ENCODE measurements at regions not wholly inside any gene's neighbourhood (a gene's known extent, or its start where the extent isn't known, plus 50 kb on each side); places are given as distances from the start of the nearest gene placed in this dataset.
"Not testable (repeated sequence)": the region's sequence is repeated elsewhere in the genome, so short reads cannot be mapped to it uniquely, and the experiment has no call there.

- peaks cover 21% of the 10 kb centered on the region for H3K27me3 Mint-ChIP-seq
- no peak for ATAC-seq
- no peaks in the 10 kb centered on the region for H3K4me1 Mint-ChIP-seq
Observed at GRCh38 chr4:162499478-162499877, 335.7 kb upstream of the FSTL5 start.

GRCh38 chr4:162498168-162498567, 334.4 kb upstream of the FSTL5 start:
- H3K9me3 ChIP-seq (ENCODE audit: control insufficient read depth, low read length, poor library complexity, severe bottlenecking) = no peaks in the 10 kb centered on the region
- Mint-ChIP-seq H3K4me3 (no peak overlapping the region), H3K4me1 (no peaks in the 10 kb centered on the region), H3K27me3 (peaks cover 13% of the 10 kb centered on the region), H3K27ac (no peak overlapping the region), H3K36me3 (ENCODE audit: low read depth) (no peaks in the 10 kb centered on the region)
- DNase-seq (no peak), ATAC-seq (no peak)

More at GRCh38 chr4:162499478-162499877, 335.7 kb upstream of the FSTL5 start:
- no peak for DNase-seq
- Mint-ChIP-seq H3K27ac (no peak overlapping the region), H3K4me3 (no peak overlapping the region), H3K36me3 (ENCODE audit: low read depth) (no peaks in the 10 kb centered on the region)
- H3K9me3 ChIP-seq (ENCODE audit: control insufficient read depth, low read length, poor library complexity, severe bottlenecking) = no peaks in the 10 kb centered on the region

- ATAC-seq (peak; percentile 59), DNase-seq (no peak)
- no peak overlapping the region for H3K27ac Mint-ChIP-seq
- no peak overlapping the region for H3K4me3 Mint-ChIP-seq
- H3K27me3 Mint-ChIP-seq = peaks cover 10% of the 10 kb centered on the region
- no peaks in the 10 kb centered on the region for H3K9me3 ChIP-seq (ENCODE audit: control insufficient read depth, low read length, poor library complexity, severe bottlenecking)
- no peaks in the 10 kb centered on the region for H3K36me3 Mint-ChIP-seq (ENCODE audit: low read depth)
- H3K4me1 Mint-ChIP-seq = no peaks in the 10 kb centered on the region
Observed at GRCh38 chr4:162497564-162498167, 333.9 kb upstream of the FSTL5 start.

- no peak overlapping the region for H3K27ac Mint-ChIP-seq
- no peak for DNase-seq
- no peaks in the 10 kb centered on the region for H3K27me3 Mint-ChIP-seq
- no peaks in the 10 kb centered on the region for H3K4me1 Mint-ChIP-seq
- no peak overlapping the region for H3K4me3 Mint-ChIP-seq
- H3K9me3 ChIP-seq (ENCODE audit: control insufficient read depth, low read length, poor library complexity, severe bottlenecking) = no peaks in the 10 kb centered on the region
- H3K36me3 Mint-ChIP-seq (ENCODE audit: low read depth) = no peaks in the 10 kb centered on the region
- ATAC-seq = no peak
Observed at GRCh38 chr4:162494935-162495334, 331.1 kb upstream of the FSTL5 start.

GRCh38 chr4:162485486-162485885, 321.7 kb upstream of the FSTL5 start:
- no peaks in the 10 kb centered on the region for H3K36me3 Mint-ChIP-seq (ENCODE audit: low read depth)
- H3K27me3 Mint-ChIP-seq = peaks cover 5% of the 10 kb centered on the region
- H3K9me3 ChIP-seq (ENCODE audit: control insufficient read depth, low read length, poor library complexity, severe bottlenecking) = no peaks in the 10 kb centered on the region
- H3K4me1 Mint-ChIP-seq = no peaks in the 10 kb centered on the region
- no peak for ATAC-seq
- no peak overlapping the region for H3K27ac Mint-ChIP-seq
- no peak for DNase-seq
- no peak overlapping the region for H3K4me3 Mint-ChIP-seq

- Mint-ChIP-seq H3K27me3 (peaks cover 6% of the 10 kb centered on the region), H3K36me3 (ENCODE audit: low read depth) (peaks cover 2% of the 10 kb centered on the region), H3K4me1 (no peaks in the 10 kb centered on the region), H3K4me3 (no peak overlapping the region), H3K27ac (no peak overlapping the region)
- H3K9me3 ChIP-seq (ENCODE audit: control insufficient read depth, low read length, poor library complexity, severe bottlenecking) = no peaks in the 10 kb centered on the region
- no peak for ATAC-seq
- DNase-seq = no peak
Observed at GRCh38 chr4:162475246-162475645, 311.4 kb upstream of the FSTL5 start.

GRCh38 chr4:162469977-162470376, 306.2 kb upstream of the FSTL5 start:
- H3K27me3 Mint-ChIP-seq = no peaks in the 10 kb centered on the region
- no peak overlapping the region for H3K4me3 Mint-ChIP-seq

GRCh38 chr4:162465356-162465755, 301.6 kb upstream of the FSTL5 start:
- not testable (repeated sequence) for DNase-seq; ATAC-seq; H3K27ac Mint-ChIP-seq; H3K27me3 Mint-ChIP-seq; H3K9me3 ChIP-seq (ENCODE audit: control insufficient read depth, low read length, poor library complexity, severe bottlenecking); H3K36me3 Mint-ChIP-seq (ENCODE audit: low read depth); H3K4me1 Mint-ChIP-seq; H3K4me3 Mint-ChIP-seq

More at GRCh38 chr4:162469977-162470376, 306.2 kb upstream of the FSTL5 start:
- H3K27ac Mint-ChIP-seq = no peak overlapping the region
- no peaks in the 10 kb centered on the region for H3K36me3 Mint-ChIP-seq (ENCODE audit: low read depth)
- no peaks in the 10 kb centered on the region for H3K9me3 ChIP-seq (ENCODE audit: control insufficient read depth, low read length, poor library complexity, severe bottlenecking)
- DNase-seq (no peak), ATAC-seq (no peak)
- H3K4me1 Mint-ChIP-seq = no peaks in the 10 kb centered on the region

- Mint-ChIP-seq H3K27me3 (no peaks in the 10 kb centered on the region), H3K4me1 (no peaks in the 10 kb centered on the region), H3K36me3 (ENCODE audit: low read depth) (no peaks in the 10 kb centered on the region), H3K4me3 (no peak overlapping the region), H3K27ac (no peak overlapping the region)
- ATAC-seq (no peak), DNase-seq (no peak)
- H3K9me3 ChIP-seq (ENCODE audit: control insufficient read depth, low read length, poor library complexity, severe bottlenecking) = no peaks in the 10 kb centered on the region
Observed at GRCh38 chr4:162461952-162462351, 298.2 kb upstream of the FSTL5 start.

GRCh38 chr4:162458051-162458450, 294.3 kb upstream of the FSTL5 start:
- no peaks in the 10 kb centered on the region for H3K4me1 Mint-ChIP-seq
- ATAC-seq = no peak
- no peak for DNase-seq
- no peak overlapping the region for H3K4me3 Mint-ChIP-seq
- no peaks in the 10 kb centered on the region for H3K27me3 Mint-ChIP-seq
- H3K36me3 Mint-ChIP-seq (ENCODE audit: low read depth) = no peaks in the 10 kb centered on the region
- no peak overlapping the region for H3K27ac Mint-ChIP-seq
- no peaks in the 10 kb centered on the region for H3K9me3 ChIP-seq (ENCODE audit: control insufficient read depth, low read length, poor library complexity, severe bottlenecking)

GRCh38 chr4:162457071-162457865, 293.5 kb upstream of the FSTL5 start:
- H3K4me3 Mint-ChIP-seq = no peak overlapping the region
- no peak overlapping the region for H3K27ac Mint-ChIP-seq
- no peak for ATAC-seq

GRCh38 chr4:162456106-162456505, 292.3 kb upstream of the FSTL5 start:
- DNase-seq = no peak
- H3K27me3 Mint-ChIP-seq = no peaks in the 10 kb centered on the region
- H3K4me3 Mint-ChIP-seq = no peak overlapping the region

More at GRCh38 chr4:162457071-162457865, 293.5 kb upstream of the FSTL5 start:
- Mint-ChIP-seq H3K36me3 (ENCODE audit: low read depth) (no peaks in the 10 kb centered on the region), H3K27me3 (no peaks in the 10 kb centered on the region), H3K4me1 (no peaks in the 10 kb centered on the region)
- DNase-seq = no peak
- H3K9me3 ChIP-seq (ENCODE audit: control insufficient read depth, low read length, poor library complexity, severe bottlenecking) = no peaks in the 10 kb centered on the region

GRCh38 chr4:162450531-162451035, 286.8 kb upstream of the FSTL5 start:
- Mint-ChIP-seq H3K36me3 (ENCODE audit: low read depth) (no peaks in the 10 kb centered on the region), H3K27ac (no peak overlapping the region), H3K4me3 (no peak overlapping the region), H3K27me3 (no peaks in the 10 kb centered on the region), H3K4me1 (no peaks in the 10 kb centered on the region)
- H3K9me3 ChIP-seq (ENCODE audit: control insufficient read depth, low read length, poor library complexity, severe bottlenecking) = no peaks in the 10 kb centered on the region
- no peak for ATAC-seq
- DNase-seq = no peak

More at GRCh38 chr4:162456106-162456505, 292.3 kb upstream of the FSTL5 start:
- Mint-ChIP-seq H3K27ac (no peak overlapping the region), H3K36me3 (ENCODE audit: low read depth) (no peaks in the 10 kb centered on the region), H3K4me1 (no peaks in the 10 kb centered on the region)
- no peaks in the 10 kb centered on the region for H3K9me3 ChIP-seq (ENCODE audit: control insufficient read depth, low read length, poor library complexity, severe bottlenecking)
- no peak for ATAC-seq
